GM12864 (cell line): ENCODE measurements at regions not wholly inside any gene's neighbourhood (a gene's known extent, or its start where the extent isn't known, plus 50 kb on each side); places are given as distances from the start of the nearest gene placed in this dataset.
A peak's percentile ranks its signal among the peaks of the same experiment; 100 is the strongest.

Experiments used
- DNase-seq: peaks from one replicate; pipeline ENCODE4 v3.0.0-alpha.2; 2011; ENCODE audit warnings: low read depth
- H3K4me3 ChIP-seq: 2 replicates; pipeline ENCODE4 v1.5.1; 2011; ENCODE audit warnings: mild to moderate bottlenecking, low read depth, low read length, control low read depth
- TF ChIP-seq, protein P1 (sequence below): IDR thresholded peaks from 2 replicates; pipeline ENCODE4 v1.5.1; 2011; ENCODE audit warnings: low read depth, mild to moderate bottlenecking, moderate library complexity, low read length, control low read depth, inconsistent platforms; ENCODE audit errors: missing control alignments

DNA sequence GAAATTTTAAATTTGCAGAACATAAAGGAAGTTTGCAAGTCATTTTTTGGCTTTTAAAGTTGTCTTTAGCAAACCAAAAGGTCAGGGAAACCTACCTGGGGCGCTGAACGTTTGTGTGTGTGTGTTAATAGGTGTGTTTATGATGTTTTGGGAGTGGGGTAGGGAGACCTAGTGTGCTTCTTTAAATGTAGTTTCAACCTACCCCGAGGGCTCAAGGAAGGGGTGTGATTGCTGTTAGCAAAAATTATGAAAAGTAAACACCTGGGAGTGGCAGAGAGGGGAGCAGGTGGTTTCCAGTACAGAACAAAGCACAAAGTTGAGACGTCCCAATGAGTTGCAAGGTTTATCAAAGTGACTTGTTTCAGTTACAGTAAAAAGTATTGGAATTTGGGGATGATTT, 58.7 kb upstream of the WDR26 start:
- DNase-seq, result no peak
- TF ChIP-seq, protein P1, sequence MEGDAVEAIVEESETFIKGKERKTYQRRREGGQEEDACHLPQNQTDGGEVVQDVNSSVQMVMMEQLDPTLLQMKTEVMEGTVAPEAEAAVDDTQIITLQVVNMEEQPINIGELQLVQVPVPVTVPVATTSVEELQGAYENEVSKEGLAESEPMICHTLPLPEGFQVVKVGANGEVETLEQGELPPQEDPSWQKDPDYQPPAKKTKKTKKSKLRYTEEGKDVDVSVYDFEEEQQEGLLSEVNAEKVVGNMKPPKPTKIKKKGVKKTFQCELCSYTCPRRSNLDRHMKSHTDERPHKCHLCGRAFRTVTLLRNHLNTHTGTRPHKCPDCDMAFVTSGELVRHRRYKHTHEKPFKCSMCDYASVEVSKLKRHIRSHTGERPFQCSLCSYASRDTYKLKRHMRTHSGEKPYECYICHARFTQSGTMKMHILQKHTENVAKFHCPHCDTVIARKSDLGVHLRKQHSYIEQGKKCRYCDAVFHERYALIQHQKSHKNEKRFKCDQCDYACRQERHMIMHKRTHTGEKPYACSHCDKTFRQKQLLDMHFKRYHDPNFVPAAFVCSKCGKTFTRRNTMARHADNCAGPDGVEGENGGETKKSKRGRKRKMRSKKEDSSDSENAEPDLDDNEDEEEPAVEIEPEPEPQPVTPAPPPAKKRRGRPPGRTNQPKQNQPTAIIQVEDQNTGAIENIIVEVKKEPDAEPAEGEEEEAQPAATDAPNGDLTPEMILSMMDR, result no peak
- no peak overlapping the region for H3K4me3 ChIP-seq

- DNase-seq, result no peak
- TF ChIP-seq, protein P1, result no peak
- H3K4me3 ChIP-seq, result no peak overlapping the region
These were observed 59.7 kb upstream of the WDR26 start for GRCh38 chr1:224494343-224494742.

- TF ChIP-seq, protein P1, result no peak
- H3K4me3 ChIP-seq, result no peak overlapping the region
- DNase-seq, result no peak
These were observed 61.3 kb upstream of the WDR26 start for GRCh38 chr1:224495866-224496265.

DNA sequence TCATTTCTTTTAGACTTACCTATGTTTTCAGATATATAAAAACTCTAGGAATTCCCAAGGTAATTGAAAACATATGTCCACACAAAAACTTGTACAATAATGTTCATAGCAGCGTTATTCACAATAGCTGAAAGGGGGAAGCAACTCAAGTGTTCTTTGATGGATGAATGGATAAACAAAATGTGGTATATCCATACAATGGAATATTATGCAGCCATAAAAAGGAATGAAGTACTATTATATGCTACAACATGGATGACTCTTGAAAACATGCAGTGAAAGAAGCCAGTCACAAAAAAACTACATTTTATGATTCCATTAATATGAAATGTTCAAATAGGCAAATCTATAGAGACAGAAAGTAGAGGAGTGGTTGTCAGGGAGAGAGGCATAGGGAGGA, 62.2 kb upstream of the WDR26 start:
- DNase-seq, result no peak
- TF ChIP-seq, protein P1, result no peak
- H3K4me3 ChIP-seq, result no peak overlapping the region

DNA sequence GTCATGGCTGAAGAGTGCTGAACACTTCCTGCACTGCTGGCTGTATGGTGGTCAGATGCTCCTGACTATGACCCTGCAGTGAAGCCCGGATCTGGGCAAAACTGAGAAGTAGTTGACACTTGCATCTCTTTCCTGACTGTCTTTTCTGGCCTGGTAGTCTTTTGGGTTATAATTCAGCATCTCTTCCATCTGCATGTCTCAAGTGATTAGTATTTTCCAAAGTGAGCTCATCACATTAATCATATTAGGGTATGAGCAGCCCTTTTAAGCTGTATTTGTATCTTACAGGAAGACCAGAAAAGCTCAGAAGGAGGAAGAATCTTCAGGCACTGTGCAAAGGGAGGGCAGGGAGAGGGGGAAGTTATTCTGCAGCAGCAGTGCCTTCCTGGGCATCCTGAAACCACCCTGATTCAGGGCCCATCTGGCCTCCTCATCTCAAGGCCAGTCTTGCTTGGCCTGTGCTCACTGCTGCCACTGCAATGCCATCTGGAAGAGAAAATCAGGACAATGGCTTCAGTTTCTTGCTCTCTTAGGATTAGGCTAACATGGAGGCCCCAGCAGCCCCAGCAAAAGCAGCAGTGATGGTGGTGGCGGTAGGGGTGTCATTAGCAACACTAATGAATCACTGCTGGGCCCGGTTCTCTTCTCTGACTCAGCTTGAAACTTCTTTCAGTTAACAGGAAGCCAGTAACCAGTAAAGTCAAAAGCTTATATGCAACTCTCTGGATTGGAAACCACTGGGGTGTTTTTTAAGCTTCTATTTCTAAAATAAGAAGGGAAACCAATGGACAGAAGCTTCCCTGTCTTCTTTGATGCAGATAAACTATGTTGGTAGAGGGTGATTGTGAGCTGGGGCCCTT, 63.3 kb upstream of the WDR26 start:
- peak; percentile 78 for DNase-seq
- TF ChIP-seq, protein P1, result no peak
- no peak overlapping the region; the same call in 1 of the 2 replicates for H3K4me3 ChIP-seq

- TF ChIP-seq, protein P1, result no peak
- DNase-seq, result no peak
- H3K4me3 ChIP-seq, result no peak overlapping the region
These were observed 64.1 kb upstream of the WDR26 start for GRCh38 chr1:224498574-224499170.

DNA sequence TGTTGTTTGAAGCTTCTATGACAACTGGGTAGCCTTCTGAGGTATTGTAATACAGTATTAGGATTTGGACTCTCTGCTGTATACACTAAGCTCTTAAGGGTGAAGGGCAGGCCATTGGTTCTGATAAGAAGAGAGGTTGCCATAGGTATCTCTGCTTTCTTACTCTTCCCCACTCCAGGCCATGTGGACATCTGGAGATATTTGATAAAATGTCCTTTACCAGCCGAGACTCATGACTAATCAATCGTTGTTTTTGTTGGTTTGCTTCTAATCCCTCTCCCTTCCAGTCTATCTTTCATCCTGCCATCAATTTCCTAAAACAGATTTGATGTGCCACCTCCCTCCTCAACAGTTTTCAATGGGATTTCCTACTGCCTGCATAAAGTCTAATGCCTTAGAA, 64.6 kb upstream of the WDR26 start:
- DNase-seq, result no peak
- H3K4me3 ChIP-seq, result no peak overlapping the region
- TF ChIP-seq, protein P1, result no peak
